H1 (cell line): ENCODE measurements at regions not wholly inside any gene's neighbourhood (a gene's known extent, or its start where the extent isn't known, plus 50 kb on each side); places are given as distances from the start of the nearest gene placed in this dataset.

ENCODE experiments used
- BRCA1 ChIP-seq: IDR thresholded peaks from 2 replicates; pipeline ENCODE4 v1.6.1; 2012; ENCODE audit warnings: low read depth, low read length, improper control_type of control experiment
- CTBP2 ChIP-seq: IDR thresholded peaks from 2 replicates; pipeline ENCODE4 v1.7.0; 2011; ENCODE audit warnings: borderline replicate concordance, mild to moderate bottlenecking, moderate library complexity, mixed read lengths, low read length; ENCODE audit not compliant: insufficient read depth, insufficient read length
- EGR1 ChIP-seq: IDR thresholded peaks from 2 replicates; pipeline ENCODE4 v1.6.1; 2011; ENCODE audit warnings: low read depth, low read length, borderline replicate concordance
- EP300 ChIP-seq, 2 experiments: IDR thresholded peaks; 1 replicate in 1 of 2; 2 replicates in 1 of 2; pipeline ENCODE4 v1.6.1; 2011 to 2012; ENCODE audit warnings: low read depth in 2 of 2, low read length in 2 of 2, mild to moderate bottlenecking in 2 of 2, borderline replicate concordance in 1 of 2, inconsistent platforms in 1 of 2, moderate library complexity in 1 of 2
- HDAC2 ChIP-seq, 2 experiments: fragments of 300-600 bp in 1 of 2; sonication (generic) in 1 of 2; IDR thresholded peaks; 2 replicates each; pipeline ENCODE4 v1.6.1; 2011 to 2012; ENCODE audit warnings: low read depth in 2 of 2, low read length in 2 of 2, mild to moderate bottlenecking in 2 of 2, moderate library complexity in 2 of 2, borderline replicate concordance in 1 of 2, inconsistent platforms in 1 of 2
- KDM4A ChIP-seq: IDR thresholded peaks from one replicate; pipeline ENCODE4 v1.7.1; 2012; ENCODE audit warnings: low read depth, mild to moderate bottlenecking, moderate library complexity, low read length, inconsistent platforms; ENCODE audit not compliant: severe bottlenecking
- POLR2AphosphoS5 ChIP-seq: IDR thresholded peaks from 2 replicates; pipeline ENCODE4 v1.6.1; 2011; ENCODE audit warnings: low read depth, low read length
- SIN3A ChIP-seq, 2 experiments: IDR thresholded peaks in 1 of 2; conservative IDR thresholded peaks in 1 of 2; 2 replicates each; pipeline ENCODE4 v1.6.1; 2011 to 2012; ENCODE audit warnings: low read length in 2 of 2, improper control_type of control experiment in 1 of 2, low read depth in 1 of 2, mild to moderate bottlenecking in 1 of 2

- no peak for TF ChIP-seq SIN3A (conservative IDR thresholded peaks at IDR 0.05 in 1 of 2, IDR thresholded peaks at IDR 0.05 in 1 of 2; ENCODE audit: low read depth in 1 of 2, low read length in 2 of 2)
- TF ChIP-seq KDM4A, result no peak
- TF ChIP-seq BRCA1, result no peak
- no peak for TF ChIP-seq EGR1
- no peak for TF ChIP-seq CTBP2
- no peak for TF ChIP-seq EP300 (IDR thresholded peaks at IDR 0.05; ENCODE audit: borderline replicate concordance in 1 of 2, low read depth in 2 of 2, low read length in 2 of 2)
- TF ChIP-seq HDAC2 (IDR thresholded peaks at IDR 0.05; ENCODE audit: borderline replicate concordance in 1 of 2, low read depth in 2 of 2, low read length in 2 of 2), result no peak
- no peak for TF ChIP-seq POLR2AphosphoS5
Observed at GRCh38 chr14:101197595-101198397, 294.3 kb upstream of the RTL1 start (continued).
